ENCODE measurements at regions not wholly inside any gene's neighbourhood (a gene's known extent, or its start where the extent isn't known, plus 50 kb on each side); places are given as distances from the start of the nearest gene placed in this dataset.

- H3K4me3 ChIP-seq: no peak overlapping the region
- H3K9me3 ChIP-seq: peaks cover 0 to 9% (median 0%) of the 10 kb centered on the region in 4 donors
- no peaks in the 10 kb centered on the region for H3K4me1 ChIP-seq
- no peak for TF ChIP-seq EP300 (IDR thresholded peaks at IDR 0.05)
- no peak for TF ChIP-seq POLR2A (IDR thresholded peaks at IDR 0.05; ENCODE audit: low read depth)
- TF ChIP-seq, protein P1, sequence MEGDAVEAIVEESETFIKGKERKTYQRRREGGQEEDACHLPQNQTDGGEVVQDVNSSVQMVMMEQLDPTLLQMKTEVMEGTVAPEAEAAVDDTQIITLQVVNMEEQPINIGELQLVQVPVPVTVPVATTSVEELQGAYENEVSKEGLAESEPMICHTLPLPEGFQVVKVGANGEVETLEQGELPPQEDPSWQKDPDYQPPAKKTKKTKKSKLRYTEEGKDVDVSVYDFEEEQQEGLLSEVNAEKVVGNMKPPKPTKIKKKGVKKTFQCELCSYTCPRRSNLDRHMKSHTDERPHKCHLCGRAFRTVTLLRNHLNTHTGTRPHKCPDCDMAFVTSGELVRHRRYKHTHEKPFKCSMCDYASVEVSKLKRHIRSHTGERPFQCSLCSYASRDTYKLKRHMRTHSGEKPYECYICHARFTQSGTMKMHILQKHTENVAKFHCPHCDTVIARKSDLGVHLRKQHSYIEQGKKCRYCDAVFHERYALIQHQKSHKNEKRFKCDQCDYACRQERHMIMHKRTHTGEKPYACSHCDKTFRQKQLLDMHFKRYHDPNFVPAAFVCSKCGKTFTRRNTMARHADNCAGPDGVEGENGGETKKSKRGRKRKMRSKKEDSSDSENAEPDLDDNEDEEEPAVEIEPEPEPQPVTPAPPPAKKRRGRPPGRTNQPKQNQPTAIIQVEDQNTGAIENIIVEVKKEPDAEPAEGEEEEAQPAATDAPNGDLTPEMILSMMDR (IDR thresholded peaks at IDR 0.05): no peak
- TF ChIP-seq POLR2AphosphoS5 (IDR thresholded peaks at IDR 0.05): no peak
- 84% methylated on average over 2 of the region's 2 CpGs for WGBS
- DNase-seq (ENCODE audit: extremely low spot score): no peak
- no peaks in the 10 kb centered on the region for H3K27me3 ChIP-seq
- intact Hi-C loops (cut with DNase I): no loop called here
- H3K36me3 ChIP-seq: no peaks in the 10 kb centered on the region
- H3K27ac ChIP-seq (replicated peaks in 1 of 4): no peak overlapping the region
Observed at GRCh38 chr20:52524861-52525260, 333.3 kb upstream of the ZFP64 start.

GRCh38 chr20:52518735-52519134 is 327.2 kb upstream of the ZFP64 start:
- no peaks in the 10 kb centered on the region for H3K27me3 ChIP-seq
- intact Hi-C loops (cut with DNase I): no loop called here
- WGBS: 55% methylated on average over 3 of the region's 3 CpGs
- no peak for TF ChIP-seq POLR2AphosphoS5 (IDR thresholded peaks at IDR 0.05)
- TF ChIP-seq, protein P1 (IDR thresholded peaks at IDR 0.05): no peak
- no peak for TF ChIP-seq POLR2A (IDR thresholded peaks at IDR 0.05; ENCODE audit: low read depth)
- TF ChIP-seq EP300 (IDR thresholded peaks at IDR 0.05): no peak
- H3K4me1 ChIP-seq: no peaks in the 10 kb centered on the region
- DNase-seq (ENCODE audit: extremely low spot score): no peak
- peaks cover 0 to 9% (median 0%) of the 10 kb centered on the region in 4 donors for H3K9me3 ChIP-seq
- H3K4me3 ChIP-seq: no peak overlapping the region
- H3K27ac ChIP-seq (replicated peaks in 1 of 4): no peak overlapping the region
- no peaks in the 10 kb centered on the region for H3K36me3 ChIP-seq

DNA sequence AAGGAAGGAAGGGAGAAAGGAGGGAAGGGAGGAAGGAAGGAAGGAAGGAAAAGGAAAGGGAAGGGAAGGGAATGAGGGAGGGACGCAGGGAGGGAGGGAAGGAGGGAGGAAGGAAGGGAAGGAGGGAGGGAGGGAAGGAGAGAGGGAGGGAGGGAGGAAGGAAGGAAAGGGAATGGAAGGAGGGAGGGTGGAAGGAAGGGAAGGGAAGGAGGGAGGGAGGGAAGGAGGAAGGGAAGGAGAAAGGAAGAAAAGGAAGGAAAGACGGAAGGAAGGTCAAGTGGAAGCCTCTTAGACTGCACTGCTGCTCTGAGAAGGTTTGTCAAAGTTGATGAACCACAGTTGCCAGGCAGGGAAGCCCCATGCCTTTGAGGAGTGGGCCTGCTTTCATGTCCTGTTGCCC is 324.3 kb upstream of the ZFP64 start:
- H3K36me3 ChIP-seq: no peaks in the 10 kb centered on the region
- intact Hi-C loops (cut with DNase I): no loop called here
- WGBS: 80% methylated on average over 2 of the region's 2 CpGs
- peaks cover 0 to 4% (median 0%) of the 10 kb centered on the region in 4 donors for H3K9me3 ChIP-seq
- no peak for DNase-seq (ENCODE audit: extremely low spot score)
- TF ChIP-seq POLR2A (IDR thresholded peaks at IDR 0.05; ENCODE audit: low read depth): no peak
- no peak for TF ChIP-seq POLR2AphosphoS5 (IDR thresholded peaks at IDR 0.05)
- H3K27me3 ChIP-seq: no peaks in the 10 kb centered on the region
- no peaks in the 10 kb centered on the region for H3K4me1 ChIP-seq
- H3K4me3 ChIP-seq: no peak overlapping the region
- H3K27ac ChIP-seq (replicated peaks in 1 of 4): no peak overlapping the region

DNA sequence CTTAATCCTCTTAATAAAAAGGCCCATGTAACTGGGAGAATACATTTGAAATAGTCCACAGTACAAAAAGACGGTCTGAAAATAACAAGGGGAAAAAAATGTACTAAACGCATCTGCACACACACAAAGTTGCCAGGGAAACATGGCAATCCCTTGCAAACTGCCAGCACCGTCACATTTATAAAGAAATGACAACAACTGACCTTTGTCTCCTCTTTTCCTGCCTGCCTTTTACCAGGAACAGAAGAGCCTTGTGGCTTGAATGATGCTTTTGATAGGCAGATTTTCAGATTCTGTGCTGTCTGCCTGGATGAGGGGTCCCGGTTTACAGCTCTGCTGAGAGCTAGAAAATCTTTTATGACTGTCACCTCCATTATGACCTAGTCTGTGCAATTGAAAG is 308.6 kb upstream of the ZFP64 start:
- Histone ChIP-seq H3K27me3 (peaks cover 0 to 3% (median 0%) of the 10 kb centered on the region in 4 donors), H3K9me3 (no peaks in the 10 kb centered on the region), H3K36me3 (no peaks in the 10 kb centered on the region), H3K27ac (replicated peaks in 1 of 4) (no peak overlapping the region), H3K4me3 (no peak overlapping the region), H3K4me1 (no peaks in the 10 kb centered on the region)
- no peak for DNase-seq (ENCODE audit: extremely low spot score)
- 54% methylated on average over 4 of the region's 4 CpGs for WGBS
- intact Hi-C loops (cut with DNase I): no loop called here
- TF ChIP-seq EP300 (IDR thresholded peaks at IDR 0.05) (no peak), POLR2AphosphoS5 (IDR thresholded peaks at IDR 0.05) (no peak), POLR2A (IDR thresholded peaks at IDR 0.05; ENCODE audit: low read depth) (no peak)
- TF ChIP-seq, protein P1 (IDR thresholded peaks at IDR 0.05): no peak

DNA sequence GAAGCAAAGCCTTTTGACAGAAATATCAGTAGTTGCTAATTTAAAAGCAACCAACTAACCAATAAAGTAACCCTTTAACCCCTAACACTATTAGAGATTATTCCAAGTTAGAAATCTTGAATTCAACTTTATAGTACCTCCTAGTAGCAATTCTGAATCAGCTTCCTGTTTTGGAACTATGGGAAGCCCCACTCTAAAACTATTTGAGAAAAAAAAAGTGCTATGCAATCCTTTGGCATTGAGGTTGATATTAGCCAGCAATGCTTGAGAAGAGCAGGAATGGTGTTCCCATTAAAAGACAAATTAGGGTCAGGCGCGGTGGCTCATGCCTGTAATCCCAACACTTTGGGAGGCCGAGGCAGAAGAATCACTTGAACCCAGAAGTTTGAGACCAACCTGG is 306.2 kb upstream of the ZFP64 start:
- Histone ChIP-seq H3K4me3 (no peak overlapping the region), H3K27ac (replicated peaks in 1 of 4) (no peak overlapping the region), H3K4me1 (no peaks in the 10 kb centered on the region), H3K9me3 (no peaks in the 10 kb centered on the region), H3K27me3 (peaks cover 0 to 6% (median 0%) of the 10 kb centered on the region in 4 donors), H3K36me3 (no peaks in the 10 kb centered on the region)
- WGBS: 98% methylated on average over 3 of the region's 3 CpGs
- DNase-seq (ENCODE audit: extremely low spot score): no peak
- intact Hi-C loops (cut with DNase I): no loop called here
- TF ChIP-seq, protein P1 (IDR thresholded peaks at IDR 0.05): no peak
- TF ChIP-seq POLR2AphosphoS5 (IDR thresholded peaks at IDR 0.05) (no peak), EP300 (IDR thresholded peaks at IDR 0.05) (no peak), POLR2A (IDR thresholded peaks at IDR 0.05; ENCODE audit: low read depth) (no peak)

Measured in esophagus muscularis mucosa (tissue), 4 donors.